HG03280 (cell line): ENCODE measurements at regions not wholly inside any gene's neighbourhood (a gene's known extent, or its start where the extent isn't known, plus 50 kb on each side); places are given as distances from the start of the nearest gene placed in this dataset.

Experiments used
- ATAC-seq: cut with Tn5 transposase; IDR thresholded peaks from one replicate; pipeline ENCODE4 v1.9.1; 2021; ENCODE audit warnings: mild to moderate bottlenecking, moderate library complexity; ENCODE audit not compliant: unreplicated experiment

GRCh38 chr10:4535521-4535920, 290.5 kb upstream of the AKR1E2 start:
- ATAC-seq: no peak

DNA sequence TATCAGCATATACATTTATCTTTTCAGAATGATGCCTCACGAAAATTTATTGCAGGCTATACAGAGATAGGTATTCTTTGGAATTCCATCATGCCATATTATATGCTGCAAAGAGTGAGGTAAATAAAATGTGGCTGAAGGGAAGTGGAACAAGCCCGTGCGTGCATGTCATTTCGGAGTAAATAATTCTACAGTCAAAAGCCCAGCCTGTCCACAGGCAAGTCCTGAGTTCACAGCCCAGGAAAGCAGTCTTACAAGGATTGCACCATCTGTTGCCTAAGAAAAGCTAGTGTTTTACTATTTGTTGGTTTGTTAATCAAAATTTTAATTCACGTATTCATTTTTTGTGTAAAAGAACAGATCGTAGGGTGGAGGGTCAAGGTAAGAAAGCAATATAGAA, 292.4 kb upstream of the AKR1E2 start:
- no peak for ATAC-seq

- ATAC-seq: no peak
These were observed 293.0 kb upstream of the AKR1E2 start for GRCh38 chr10:4532976-4533375.

GRCh38 chr10:4532467-4532866, 293.5 kb upstream of the AKR1E2 start:
- no peak for ATAC-seq

DNA sequence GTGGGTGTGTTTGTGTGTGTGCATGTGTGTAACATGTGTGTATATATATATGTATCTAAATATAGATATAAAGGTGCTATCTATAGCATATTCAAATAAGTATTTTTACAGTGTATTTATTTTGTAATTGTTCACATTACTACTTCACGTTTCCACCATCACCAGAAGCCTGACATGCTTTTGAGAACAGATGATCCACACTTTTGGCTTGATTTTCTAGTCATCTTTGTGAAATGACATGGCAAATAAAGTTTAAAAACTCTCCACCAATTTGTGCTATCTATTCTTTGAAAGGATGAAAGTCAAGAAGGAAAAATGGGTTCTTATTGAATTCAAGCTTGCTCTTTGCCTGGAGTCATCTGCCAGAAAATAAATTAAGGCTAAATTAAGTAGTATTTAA, 294.0 kb upstream of the AKR1E2 start:
- no peak for ATAC-seq

- no peak for ATAC-seq
These were observed 296.7 kb upstream of the AKR1E2 start for GRCh38 chr10:4529266-4529665.

- ATAC-seq: no peak
These were observed 298.6 kb upstream of the AKR1E2 start for GRCh38 chr10:4527281-4527970.

DNA sequence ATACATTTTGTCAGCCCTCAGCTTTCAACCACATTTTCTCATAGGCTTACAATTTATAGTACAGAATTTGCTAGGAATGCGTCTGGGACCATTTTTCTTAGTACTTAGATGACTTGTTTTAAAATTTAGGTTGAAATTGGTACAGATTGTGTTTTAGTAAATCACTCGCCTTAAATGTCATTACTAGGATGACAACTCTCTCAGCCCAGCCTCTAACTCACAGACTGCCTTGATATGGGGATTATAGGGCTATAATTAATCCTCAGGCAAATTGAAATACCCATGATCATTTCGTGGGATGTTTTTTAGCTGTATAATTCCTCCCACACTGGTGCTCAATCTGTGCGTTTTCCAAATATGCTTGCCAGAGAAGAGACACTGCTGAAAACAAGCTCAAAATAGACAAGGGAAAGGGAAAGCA, 299.7 kb upstream of the AKR1E2 start:
- no peak for ATAC-seq

DNA sequence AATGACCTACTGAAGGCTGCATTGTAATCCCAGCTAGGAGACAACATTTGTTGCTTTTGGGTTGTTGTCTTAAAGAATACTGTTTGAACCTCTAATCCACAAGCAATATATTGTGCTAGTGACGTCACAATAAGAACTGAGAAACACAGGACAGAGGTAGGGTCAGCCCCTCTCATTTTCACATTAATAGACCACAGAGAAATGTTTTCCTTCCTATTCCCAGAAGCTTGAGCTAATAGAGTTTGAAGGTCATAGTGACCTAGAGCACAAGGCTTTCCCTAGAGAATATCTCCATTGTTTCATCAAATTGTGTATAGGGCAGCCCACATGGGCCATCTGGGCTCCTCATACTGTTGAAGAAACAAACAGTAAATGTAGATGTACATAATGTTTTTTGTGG, 300.9 kb upstream of the AKR1E2 start:
- no peak for ATAC-seq

- no peak for ATAC-seq
These were observed 303.6 kb upstream of the AKR1E2 start for GRCh38 chr10:4522296-4523000.

DNA sequence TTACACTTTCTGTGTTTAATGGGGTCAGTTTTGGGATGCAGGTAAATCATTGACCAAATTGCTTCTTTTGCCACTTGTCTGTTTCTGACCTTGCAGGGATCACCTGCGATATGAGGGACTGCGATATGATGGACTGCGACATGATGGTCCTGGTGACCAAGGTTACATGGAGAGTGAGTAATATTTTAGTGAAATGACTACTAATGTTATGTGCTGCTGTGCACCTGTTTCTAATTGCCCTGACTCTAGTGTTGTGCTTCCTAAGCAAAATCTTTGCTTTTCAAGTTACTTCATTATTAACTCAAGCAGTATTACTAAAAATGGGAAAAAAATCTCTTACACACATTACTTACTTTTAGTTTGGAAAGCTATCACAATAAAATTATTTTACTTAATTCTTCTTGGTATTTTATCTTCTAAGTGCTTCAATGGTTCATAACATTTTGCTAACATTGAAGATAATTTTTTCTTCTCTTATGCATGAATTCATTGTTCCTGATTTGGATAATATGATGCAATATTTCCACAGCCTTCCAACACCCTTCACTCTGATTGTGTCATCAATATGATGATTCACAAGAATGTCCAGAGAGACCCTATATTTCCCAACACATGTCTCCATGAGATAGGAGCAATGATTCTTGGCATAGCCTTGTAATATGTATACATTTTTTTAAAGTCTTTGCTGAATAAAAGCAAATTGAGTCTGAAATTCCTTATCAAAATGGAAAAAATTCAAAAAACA, 306.2 kb upstream of the AKR1E2 start:
- ATAC-seq: no peak

DNA sequence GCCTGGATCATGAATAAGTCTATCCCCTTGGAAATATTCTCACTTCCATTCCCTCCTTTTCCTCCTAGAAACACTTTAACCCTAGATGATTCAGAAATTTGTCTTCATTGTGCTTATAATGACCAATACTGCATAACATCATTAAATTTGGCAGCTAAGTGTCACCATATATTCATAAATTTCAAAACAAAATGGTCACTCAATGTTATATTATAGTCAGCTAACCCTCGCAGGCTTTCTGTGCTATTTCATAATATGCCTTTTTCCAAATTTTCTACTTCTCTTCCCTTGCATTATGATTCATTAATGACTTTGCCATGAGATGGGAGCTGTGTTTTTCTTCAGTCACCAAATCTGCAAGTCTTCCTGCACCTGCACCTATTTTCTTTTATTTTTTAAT, 308.3 kb upstream of the AKR1E2 start:
- ATAC-seq: no peak

DNA sequence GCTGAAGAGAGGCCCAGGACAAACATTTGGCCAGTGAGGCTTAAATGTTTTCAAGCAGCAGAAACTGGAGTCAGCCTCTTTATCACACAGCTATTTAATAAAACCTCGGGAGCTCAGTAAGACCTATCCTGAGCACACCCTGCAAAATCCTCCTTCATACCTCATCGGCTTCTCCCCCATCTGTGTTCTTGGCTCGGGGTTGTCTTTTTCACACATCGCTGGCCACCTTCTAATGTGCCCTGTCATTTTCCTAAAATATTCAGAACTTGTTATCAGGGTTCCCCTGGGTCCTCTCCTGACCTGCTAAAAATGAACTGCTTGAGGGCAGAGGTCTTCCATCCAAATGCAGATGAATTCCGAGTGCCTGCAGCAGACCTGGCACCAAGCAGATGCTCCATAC, 310.3 kb upstream of the AKR1E2 start:
- ATAC-seq: no peak

DNA sequence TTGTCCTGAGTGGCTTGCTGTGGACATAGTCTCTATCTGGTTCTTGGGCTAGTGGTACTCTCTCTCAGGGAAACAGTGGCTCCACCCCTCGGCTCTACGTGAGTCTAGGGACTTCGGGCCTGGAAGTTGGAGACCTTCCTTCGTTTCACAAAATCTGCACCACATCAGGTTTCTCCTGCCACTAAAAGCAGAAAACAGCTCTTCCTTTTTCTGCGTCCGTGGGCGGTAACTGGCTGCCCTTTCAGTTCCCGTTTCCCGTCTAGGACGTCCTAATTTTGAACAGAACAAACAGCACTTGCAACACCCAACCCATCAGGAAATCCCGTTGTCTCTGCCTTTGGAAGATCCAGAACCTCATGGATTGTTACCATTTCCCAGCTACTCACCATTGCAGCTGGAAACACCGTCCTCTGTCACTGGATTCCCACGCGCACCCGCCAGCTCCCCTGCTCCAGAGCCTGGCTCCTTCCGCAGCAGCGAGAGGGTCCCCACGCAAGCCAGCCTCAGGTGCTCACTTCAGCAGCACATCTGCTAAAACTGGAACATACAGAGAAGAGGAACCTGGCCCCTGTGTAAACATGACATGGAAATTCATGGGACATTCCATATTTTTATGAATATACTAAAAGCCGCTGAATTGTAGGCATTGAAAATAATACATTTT, 311.4 kb upstream of the AKR1E2 start:
- peak; percentile 73 for ATAC-seq

DNA sequence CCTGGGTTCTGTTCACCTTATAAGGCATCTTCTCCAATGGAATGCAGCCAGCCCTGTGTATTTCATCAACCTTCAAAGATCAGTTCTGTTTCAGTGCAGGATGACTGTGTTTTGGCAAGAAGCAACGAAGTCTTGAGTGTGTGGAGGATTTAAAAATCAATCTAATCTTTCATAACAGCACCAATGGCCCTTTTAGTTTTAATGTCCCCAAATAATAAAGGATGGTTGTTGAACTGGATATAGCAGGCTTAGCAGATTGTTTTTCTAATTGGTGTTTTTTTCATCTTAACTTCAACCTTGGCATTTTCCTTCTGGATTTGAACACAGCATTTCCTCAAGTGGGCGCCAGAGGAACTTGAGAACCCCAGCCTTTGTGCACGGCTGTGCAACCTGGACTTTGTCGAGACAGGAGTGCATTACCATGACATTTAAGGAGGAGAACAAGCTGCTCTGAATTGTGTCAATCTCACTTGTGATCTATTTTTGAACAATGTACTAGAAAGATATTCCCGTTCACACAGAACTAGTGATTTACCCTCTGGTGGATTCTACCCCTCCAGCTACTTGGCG, 313.3 kb upstream of the AKR1E2 start:
- no peak for ATAC-seq

DNA sequence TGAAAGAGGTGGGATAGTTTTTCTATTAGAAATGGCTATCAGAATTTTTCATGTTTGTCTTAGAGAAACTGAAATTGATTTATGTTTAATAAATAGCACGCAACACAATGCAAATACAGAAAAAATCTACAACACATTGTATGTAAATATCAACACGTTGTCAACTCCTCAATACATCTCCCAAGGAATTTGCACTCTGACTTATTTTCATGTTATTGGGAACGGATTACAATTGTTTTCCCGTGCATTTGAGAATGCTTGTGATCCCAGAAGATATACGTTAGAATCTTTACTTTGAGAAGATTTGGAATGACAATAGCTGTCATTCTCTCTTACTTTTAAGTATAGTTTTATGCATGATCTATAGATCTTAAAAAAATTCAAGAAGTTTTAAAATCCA, 313.8 kb upstream of the AKR1E2 start:
- ATAC-seq: no peak

GRCh38 chr10:4511509-4511908, 314.5 kb upstream of the AKR1E2 start:
- no peak for ATAC-seq

GRCh38 chr10:4509405-4509804, 316.6 kb upstream of the AKR1E2 start:
- no peak for ATAC-seq

- ATAC-seq: no peak
These were observed 319.9 kb upstream of the AKR1E2 start for GRCh38 chr10:4506095-4506494.

- ATAC-seq: no peak
These were observed 321.5 kb upstream of the AKR1E2 start for GRCh38 chr10:4504550-4504949.

GRCh38 chr10:4503076-4503475, 322.9 kb upstream of the AKR1E2 start:
- no peak for ATAC-seq
